Neural cell (in vitro differentiated cells): ENCODE measurements at regions not wholly inside any gene's neighbourhood (a gene's known extent, or its start where the extent isn't known, plus 50 kb on each side); places are given as distances from the start of the nearest gene placed in this dataset.
"Not testable (repeated sequence)": the region's sequence is repeated elsewhere in the genome, so short reads cannot be mapped to it uniquely, and the experiment has no call there.

ENCODE experiments used
- H2AFZ ChIP-seq: fragments of 200-600, 300-800 bp; sonication (generic), shearing (Covaris generic); 2 replicates; pipeline ENCODE4 v1.6.0; 2014; ENCODE audit warnings: low read depth, mild to moderate bottlenecking, antibody characterized with exemption, low read length, moderate library complexity
- H3F3A ChIP-seq: fragments of 200-600 bp; shearing (Covaris generic); 2 replicates; pipeline ENCODE4 v1.6.1; 2016; ENCODE audit warnings: mild to moderate bottlenecking, moderate library complexity, mixed read lengths, antibody characterized with exemption, low read length; ENCODE audit not compliant: insufficient read depth, poor library complexity, severe bottlenecking
- H3K27ac ChIP-seq: fragments of 200-600, 300-800 bp; sonication (generic), shearing (Covaris generic); 2 replicates; pipeline ENCODE4 v1.5.1; 2014; ENCODE audit warnings: mild to moderate bottlenecking, low read length, moderate library complexity
- H3K27me3 ChIP-seq: fragments of 300-800, 200-600 bp; sonication (generic), shearing (Covaris generic); 2 replicates; pipeline ENCODE4 v1.6.0; 2014; ENCODE audit warnings: mild to moderate bottlenecking, low read depth, low read length, moderate library complexity; ENCODE audit not compliant: insufficient read depth
- H3K36me3 ChIP-seq: fragments of 300-800, 200-600 bp; sonication (generic), shearing (Covaris generic); 2 replicates; pipeline ENCODE4 v1.5.1; 2014; ENCODE audit warnings: mild to moderate bottlenecking, antibody characterized with exemption, low read length, moderate library complexity; ENCODE audit not compliant: insufficient read depth
- H3K4me2 ChIP-seq: fragments of 300-800, 200-600 bp; sonication (generic), shearing (Covaris generic); 2 replicates; pipeline ENCODE4 v1.6.0; 2014; ENCODE audit warnings: mild to moderate bottlenecking, low read length
- H3K4me3 ChIP-seq: fragments of 300-800, 200-600 bp; sonication (generic), shearing (Covaris generic); 2 replicates; pipeline ENCODE4 v1.5.1; 2014; ENCODE audit warnings: mild to moderate bottlenecking, low read length, moderate library complexity
- H3K79me2 ChIP-seq: fragments of 200-600 bp; shearing (Covaris generic); replicated peaks from 2 replicates; pipeline ENCODE4 v1.6.0; 2014; ENCODE audit warnings: mild to moderate bottlenecking, low read length, moderate library complexity; ENCODE audit not compliant: insufficient read depth
- H3K9ac ChIP-seq: fragments of 300-800, 200-600 bp; sonication (generic), shearing (Covaris generic); 2 replicates; pipeline ENCODE4 v1.6.1; 2016; ENCODE audit warnings: mild to moderate bottlenecking, low read length, mixed read lengths
- H3K9me2 ChIP-seq: fragments of 200-600 bp; shearing (Covaris generic); 2 replicates; pipeline ENCODE4 v1.6.1; 2016; ENCODE audit warnings: mild to moderate bottlenecking, low read length, mixed read lengths; ENCODE audit not compliant: insufficient read depth
- H3K9me3 ChIP-seq: fragments of 200-600, 300-800 bp; sonication (generic), shearing (Covaris generic); 2 replicates; pipeline ENCODE4 v1.6.1; 2016; ENCODE audit warnings: mild to moderate bottlenecking, mixed run types, low read length, moderate library complexity, mixed read lengths
- H4K20me1 ChIP-seq: fragments of 200-600 bp; shearing (Covaris generic); 2 replicates; pipeline ENCODE4 v1.6.1; 2016; ENCODE audit warnings: mild to moderate bottlenecking, mixed run types; ENCODE audit not compliant: insufficient read depth

DNA sequence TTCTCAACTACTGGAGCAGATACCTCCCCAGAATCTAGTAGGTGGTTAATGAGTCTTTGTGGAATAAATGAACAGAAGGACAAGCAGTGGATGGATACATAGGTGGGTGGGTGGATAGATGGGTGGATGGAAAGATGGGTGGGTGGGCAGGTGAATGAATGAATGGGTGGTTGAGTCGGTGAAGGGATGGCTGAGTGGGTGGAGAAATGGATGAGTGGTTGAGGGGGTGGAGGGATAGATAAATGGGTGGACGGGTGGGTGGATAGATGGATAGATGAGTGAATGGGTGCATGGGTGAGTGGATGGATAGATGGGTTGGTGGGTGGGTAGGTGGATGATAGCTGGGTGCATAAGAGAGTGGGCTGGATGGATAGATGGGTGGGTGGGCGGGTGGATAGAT is 80.6 kb upstream of the CLEC6A start:
- not testable (repeated sequence) for H2AFZ ChIP-seq, H4K20me1 ChIP-seq, H3K36me3 ChIP-seq, H3K4me3 ChIP-seq, H3K4me2 ChIP-seq, H3K9me3 ChIP-seq, H3K27me3 ChIP-seq, H3K9ac ChIP-seq, H3K79me2 ChIP-seq, H3K9me2 ChIP-seq, H3K27ac ChIP-seq, H3F3A ChIP-seq

DNA sequence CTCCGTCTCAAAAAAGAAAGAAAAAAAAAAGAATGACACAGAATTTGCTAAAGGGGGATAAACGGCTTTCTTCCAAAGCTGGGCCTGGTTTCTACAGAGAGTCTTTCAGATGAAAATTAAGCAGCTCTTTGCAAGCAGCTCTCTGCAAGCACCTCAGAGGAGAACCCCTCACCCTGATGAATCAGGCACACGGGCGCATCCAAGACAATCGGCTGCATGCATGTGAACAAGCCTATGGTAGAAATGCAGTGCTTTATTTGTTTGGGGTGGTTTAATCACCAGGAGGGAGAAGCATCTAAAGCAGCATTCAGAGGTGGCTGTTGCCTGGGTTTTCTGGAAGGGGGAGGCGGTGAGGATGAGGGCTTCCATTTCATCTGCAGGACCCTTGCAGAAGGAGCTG is 78.0 kb upstream of the CLEC6A start:
- H3F3A ChIP-seq, H3K9ac ChIP-seq, H3K79me2 ChIP-seq, H3K9me3 ChIP-seq, H3K27me3 ChIP-seq, H3K4me3 ChIP-seq, H3K36me3 ChIP-seq, H3K27ac ChIP-seq, H4K20me1 ChIP-seq, H3K4me2 ChIP-seq, H2AFZ ChIP-seq, H3K9me2 ChIP-seq: not testable (repeated sequence)

GRCh38 chr12:8382556-8382955 is 73.2 kb upstream of the CLEC6A start:
- H3K27me3 ChIP-seq, H3K4me2 ChIP-seq, H3K9me2 ChIP-seq, H3K79me2 ChIP-seq, H4K20me1 ChIP-seq, H3K9me3 ChIP-seq, H3K27ac ChIP-seq, H2AFZ ChIP-seq, H3K9ac ChIP-seq, H3K36me3 ChIP-seq, H3K4me3 ChIP-seq, H3F3A ChIP-seq: not testable (repeated sequence)

DNA sequence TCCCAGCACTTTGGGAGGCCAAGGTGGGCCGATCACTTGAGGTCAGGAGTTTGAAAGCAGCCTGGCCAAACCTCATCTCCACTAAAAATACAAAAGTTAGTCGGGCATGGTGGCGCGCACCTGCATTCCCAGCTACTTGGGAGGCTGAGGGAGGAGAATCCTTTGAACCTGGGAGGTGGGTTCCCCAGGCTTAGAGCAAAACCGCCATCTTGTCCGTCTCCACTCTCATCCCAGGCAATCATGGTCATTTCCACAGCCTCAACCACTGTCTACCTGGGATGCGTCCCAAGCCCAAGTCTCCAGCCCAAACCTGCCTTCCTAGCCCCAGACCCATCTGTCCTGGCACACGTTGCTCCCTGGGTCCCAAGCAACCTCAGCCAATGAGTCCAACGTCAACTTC is 71.1 kb upstream of the CLEC6A start:
- not testable (repeated sequence) for H3K79me2 ChIP-seq, H3K9ac ChIP-seq, H3K27ac ChIP-seq, H3K4me3 ChIP-seq, H3K9me2 ChIP-seq, H2AFZ ChIP-seq, H3K4me2 ChIP-seq, H4K20me1 ChIP-seq, H3K27me3 ChIP-seq, H3K36me3 ChIP-seq, H3K9me3 ChIP-seq, H3F3A ChIP-seq

- H3K9me3 ChIP-seq, H3K79me2 ChIP-seq, H3K27ac ChIP-seq, H2AFZ ChIP-seq, H3K9me2 ChIP-seq, H3K4me3 ChIP-seq, H3K4me2 ChIP-seq, H3K9ac ChIP-seq, H3F3A ChIP-seq, H3K27me3 ChIP-seq, H3K36me3 ChIP-seq, H4K20me1 ChIP-seq: not testable (repeated sequence)
Observed at GRCh38 chr12:8385431-8385830, 70.3 kb upstream of the CLEC6A start.

- H3K4me3 ChIP-seq, H3K36me3 ChIP-seq, H2AFZ ChIP-seq, H3K4me2 ChIP-seq, H3K9me2 ChIP-seq, H3K9me3 ChIP-seq, H3K9ac ChIP-seq, H3F3A ChIP-seq, H4K20me1 ChIP-seq, H3K27me3 ChIP-seq, H3K79me2 ChIP-seq, H3K27ac ChIP-seq: not testable (repeated sequence)
Observed at GRCh38 chr12:8386661-8387060, 69.1 kb upstream of the CLEC6A start.

- not testable (repeated sequence) for H3K27me3 ChIP-seq, H3K36me3 ChIP-seq, H3K4me3 ChIP-seq, H3F3A ChIP-seq, H3K9me2 ChIP-seq, H3K9me3 ChIP-seq, H3K4me2 ChIP-seq, H4K20me1 ChIP-seq, H3K27ac ChIP-seq, H3K9ac ChIP-seq, H3K79me2 ChIP-seq, H2AFZ ChIP-seq
Observed at GRCh38 chr12:8389296-8389695, 66.5 kb upstream of the CLEC6A start.

DNA sequence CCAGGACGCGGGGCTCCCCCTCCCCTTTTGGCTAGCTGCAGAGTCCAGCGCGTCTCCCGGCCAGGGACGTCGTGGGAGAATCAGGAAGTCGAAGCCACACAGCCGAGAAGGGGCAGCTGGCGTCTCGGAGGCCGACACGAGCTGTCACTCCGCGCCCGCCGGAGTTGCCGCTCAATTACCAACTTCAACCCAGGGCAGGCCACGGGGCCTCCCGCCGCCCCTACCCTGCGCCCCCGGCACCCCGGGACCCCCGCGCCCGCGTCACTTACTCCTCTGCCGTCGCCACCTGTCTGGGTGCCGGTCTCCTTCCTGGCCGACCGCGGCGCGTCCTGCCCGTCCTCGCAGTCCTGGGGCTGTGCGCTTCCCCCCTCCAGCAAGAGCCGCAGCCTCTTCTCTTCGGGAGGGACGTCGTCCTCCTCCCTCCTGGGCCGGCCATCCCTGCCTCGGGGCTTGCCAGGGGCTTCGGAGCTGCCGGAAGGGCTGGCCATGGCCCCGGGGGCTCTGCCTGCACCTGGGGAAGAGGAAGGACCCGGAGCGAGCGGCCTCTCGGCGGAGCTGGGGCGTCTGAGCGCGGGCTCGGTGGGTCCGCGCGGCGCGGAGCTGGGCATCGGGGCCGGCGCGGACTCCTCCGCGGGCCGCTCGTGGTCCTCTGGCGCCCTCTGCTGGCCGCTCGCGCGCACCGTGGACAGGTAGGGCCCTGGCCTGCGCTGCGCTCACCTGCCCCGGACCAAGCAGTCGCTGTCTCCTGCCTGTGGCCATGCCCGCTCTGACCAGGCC is 65.6 kb upstream of the CLEC6A start:
- H3F3A ChIP-seq, H4K20me1 ChIP-seq, H3K27ac ChIP-seq, H3K4me2 ChIP-seq, H3K9me3 ChIP-seq, H2AFZ ChIP-seq, H3K9me2 ChIP-seq, H3K36me3 ChIP-seq, H3K79me2 ChIP-seq, H3K27me3 ChIP-seq: not testable (repeated sequence)
- Histone ChIP-seq H3K9ac (peak overlapping the region; percentile 34), H3K4me3 (peak overlapping the region; percentile 63)
